MCF 10A (cell line): ENCODE measurements at regions not wholly inside any gene's neighbourhood (a gene's known extent, or its start where the extent isn't known, plus 50 kb on each side); places are given as distances from the start of the nearest gene placed in this dataset.

Source experiments
- BruUV-seq: library from RNA; stranded (reverse); fragments of 400-500 nt; replicated peaks from 2 replicates; lab custom pipeline; 2021; lab: Mats Ljungman, UMichigan
- CTCF ChIA-PET: fragments of 300-600 bp; sonication (Branson Sonifier 250); formaldehyde crosslinking; extraction: SDS; loops from one replicate; lab custom pipeline; 2021; ENCODE audit warnings: antibody characterized with exemption, inconsistent platforms; lab: Yijun Ruan, JAX
- POLR2A ChIA-PET: fragments of 300-600, 350-650 bp; sonication (Branson Sonifier 250); formaldehyde crosslinking; extraction: SDS; loops from one replicate; lab custom pipeline; 2020; ENCODE audit warnings: antibody characterized with exemption, inconsistent platforms; lab: Yijun Ruan, JAX
- DNase-seq: peaks from one replicate; pipeline ENCODE4 v3.0.0-alpha.2; 2018; ENCODE audit not compliant: unreplicated experiment
- H3K27ac Mint-ChIP-seq: one replicate; pipeline ENCODE4 v1.8.0; 2022; ENCODE audit warnings: mild to moderate bottlenecking, low read depth, mixed read lengths; ENCODE audit not compliant: unreplicated experiment
- H3K27me3 Mint-ChIP-seq: one replicate; pipeline ENCODE4 v1.8.0; 2022; ENCODE audit warnings: mixed read lengths; ENCODE audit not compliant: insufficient read depth, unreplicated experiment
- H3K36me3 Mint-ChIP-seq: one replicate; pipeline ENCODE4 v1.8.0; 2022; ENCODE audit warnings: mild to moderate bottlenecking, moderate library complexity, mixed read lengths; ENCODE audit not compliant: insufficient read depth, unreplicated experiment
- H3K4me1 Mint-ChIP-seq: one replicate; pipeline ENCODE4 v1.8.0; 2022; ENCODE audit warnings: mixed read lengths; ENCODE audit not compliant: insufficient read depth, unreplicated experiment
- H3K4me3 Mint-ChIP-seq: one replicate; pipeline ENCODE4 v1.8.0; 2022; ENCODE audit warnings: mild to moderate bottlenecking, moderate library complexity, mixed read lengths; ENCODE audit not compliant: unreplicated experiment
- H3K9me3 Mint-ChIP-seq: one replicate; pipeline ENCODE4 v1.8.0; 2022; ENCODE audit warnings: mixed read lengths; ENCODE audit not compliant: unreplicated experiment
- intact Hi-C: fragments of 100-400 bp; cut with micrococcal nuclease; formaldehyde crosslinking; loops from 2 replicates; pipeline ENCODE4 v1.14.1; 2022
- TF ChIP-seq, protein P1 (sequence below): fragments of 200-600 bp; IDR thresholded peaks from one replicate; pipeline ENCODE4 v1.8.0; 2022; ENCODE audit warnings: antibody characterized with exemption, mild to moderate bottlenecking; ENCODE audit not compliant: unreplicated experiment

DNA sequence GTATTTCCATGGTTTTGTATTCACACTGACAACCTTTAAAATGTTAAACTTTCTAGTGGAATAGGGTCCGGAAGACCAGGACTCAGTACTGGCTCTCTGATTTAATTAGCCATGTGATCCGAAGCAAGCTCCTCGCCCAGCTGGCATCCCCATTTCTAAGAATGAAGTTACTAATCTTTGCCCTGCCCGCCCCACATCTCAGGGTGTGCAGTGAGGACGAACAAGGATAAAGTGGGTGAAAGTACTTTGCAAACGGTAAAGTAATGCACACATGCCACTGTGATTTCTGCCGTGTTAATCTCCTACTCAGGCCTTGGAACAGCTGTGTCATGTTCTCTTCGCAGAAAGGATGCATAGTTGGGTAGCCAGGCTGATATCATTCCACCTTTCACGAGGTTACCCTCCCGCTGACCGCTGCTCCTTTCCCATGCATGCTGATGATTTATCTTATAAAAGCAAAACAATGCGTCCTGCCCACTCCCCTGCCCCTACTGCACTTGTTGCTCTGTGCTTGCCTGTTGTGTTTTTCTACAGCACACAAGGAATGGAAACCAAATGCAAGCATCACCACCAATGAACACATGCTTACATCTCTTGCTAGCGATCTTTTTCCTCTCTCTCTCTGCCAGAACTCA lies 539.0 kb downstream of the EFNB2 start:
- Mint-ChIP-seq H3K4me1 (peaks cover 18% of the 10 kb centered on the region), H3K36me3 (no peaks in the 10 kb centered on the region), H3K4me3 (no peak overlapping the region), H3K27ac (no peak overlapping the region), H3K9me3 (peaks cover 7% of the 10 kb centered on the region), H3K27me3 (no peaks in the 10 kb centered on the region)
- ChIA-PET POLR2A (no interaction called here), CTCF (interaction anchor here (0.6 kb wide), 1 partner anchor 567 kb away, joined by 3 read pairs; no protein-coding TSS in a partner anchor)
- TF ChIP-seq, protein P1, sequence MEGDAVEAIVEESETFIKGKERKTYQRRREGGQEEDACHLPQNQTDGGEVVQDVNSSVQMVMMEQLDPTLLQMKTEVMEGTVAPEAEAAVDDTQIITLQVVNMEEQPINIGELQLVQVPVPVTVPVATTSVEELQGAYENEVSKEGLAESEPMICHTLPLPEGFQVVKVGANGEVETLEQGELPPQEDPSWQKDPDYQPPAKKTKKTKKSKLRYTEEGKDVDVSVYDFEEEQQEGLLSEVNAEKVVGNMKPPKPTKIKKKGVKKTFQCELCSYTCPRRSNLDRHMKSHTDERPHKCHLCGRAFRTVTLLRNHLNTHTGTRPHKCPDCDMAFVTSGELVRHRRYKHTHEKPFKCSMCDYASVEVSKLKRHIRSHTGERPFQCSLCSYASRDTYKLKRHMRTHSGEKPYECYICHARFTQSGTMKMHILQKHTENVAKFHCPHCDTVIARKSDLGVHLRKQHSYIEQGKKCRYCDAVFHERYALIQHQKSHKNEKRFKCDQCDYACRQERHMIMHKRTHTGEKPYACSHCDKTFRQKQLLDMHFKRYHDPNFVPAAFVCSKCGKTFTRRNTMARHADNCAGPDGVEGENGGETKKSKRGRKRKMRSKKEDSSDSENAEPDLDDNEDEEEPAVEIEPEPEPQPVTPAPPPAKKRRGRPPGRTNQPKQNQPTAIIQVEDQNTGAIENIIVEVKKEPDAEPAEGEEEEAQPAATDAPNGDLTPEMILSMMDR: no peak
- no peak for DNase-seq
- BruUV-seq: no TSS peak
- intact Hi-C loops: no loop called here

DNA sequence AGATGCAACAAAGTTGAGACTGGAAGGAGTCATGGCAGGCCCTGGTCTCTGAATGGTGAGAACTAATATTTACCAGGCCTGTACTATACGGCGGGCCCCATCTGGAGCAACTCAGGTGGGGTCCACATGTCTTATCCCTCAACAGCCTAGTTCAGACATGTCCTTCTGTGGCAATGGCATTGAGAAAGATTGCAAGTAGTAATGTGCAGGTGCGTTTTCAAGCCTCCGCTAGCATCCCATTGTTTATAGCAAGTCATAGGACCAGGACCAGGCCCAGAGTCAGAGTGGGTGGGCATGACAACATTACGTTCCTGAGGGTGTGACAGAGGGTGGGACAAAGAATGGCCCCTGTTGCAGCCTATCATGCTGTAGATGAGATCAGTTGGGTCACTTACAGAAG lies 541.1 kb downstream of the EFNB2 start:
- no TSS peak for BruUV-seq
- no peak for DNase-seq
- Mint-ChIP-seq H3K27me3 (no peaks in the 10 kb centered on the region), H3K27ac (no peak overlapping the region), H3K4me1 (peaks cover 35% of the 10 kb centered on the region), H3K36me3 (no peaks in the 10 kb centered on the region), H3K4me3 (no peak overlapping the region), H3K9me3 (peaks cover 7% of the 10 kb centered on the region)
- ChIA-PET CTCF (no interaction called here), POLR2A (no interaction called here)
- intact Hi-C loops: loop anchor here (5.0 kb wide), 1 partner anchor 518 kb away; no protein-coding TSS in a partner anchor
- TF ChIP-seq, protein P1: no peak

DNA sequence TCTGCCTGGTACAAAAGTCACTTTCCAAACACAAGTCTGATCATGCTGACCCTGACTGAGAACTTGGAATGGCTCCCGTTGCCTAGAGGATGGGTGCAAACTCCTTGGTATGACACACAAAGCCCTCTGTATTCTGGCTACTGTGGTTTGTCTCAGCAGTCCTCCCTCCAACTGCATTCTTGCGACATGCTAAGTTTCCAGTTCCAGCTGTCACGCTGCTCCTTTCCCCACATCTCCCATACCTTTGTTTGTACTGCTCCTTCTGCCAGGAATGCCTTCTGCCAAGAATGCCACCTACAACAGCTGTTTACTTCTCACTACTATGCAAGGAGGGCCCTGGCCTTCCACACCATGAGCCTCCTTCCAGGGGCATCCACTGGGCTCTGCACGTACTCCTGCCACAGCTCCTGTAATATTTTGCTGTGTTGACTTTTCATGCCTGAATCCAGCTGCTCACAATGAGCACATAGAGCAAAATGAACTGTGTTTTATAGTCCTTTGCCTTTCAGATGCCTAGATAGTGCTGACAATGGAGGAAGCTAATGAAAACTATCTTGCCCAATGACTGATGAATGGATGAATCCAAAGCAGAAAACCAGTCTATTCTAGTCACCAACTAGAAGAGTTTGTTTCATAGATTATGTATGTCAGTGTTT lies 543.7 kb downstream of the EFNB2 start:
- no TSS peak for BruUV-seq
- Mint-ChIP-seq H3K27ac (peak overlapping the region; percentile 100), H3K4me1 (peaks cover 35% of the 10 kb centered on the region), H3K9me3 (peaks cover 8% of the 10 kb centered on the region), H3K36me3 (no peaks in the 10 kb centered on the region), H3K27me3 (no peaks in the 10 kb centered on the region), H3K4me3 (peak overlapping the region; percentile 49)
- CTCF ChIA-PET: interaction anchor here (0.6 to 2.2 kb wide), 5 partner anchors 10 to 670 kb away, joined by 3 to 6 read pairs (median 5); no protein-coding TSS in a partner anchor
- peak; percentile 99 for DNase-seq
- TF ChIP-seq, protein P1: no peak
- intact Hi-C loops: loop anchor here (2.0 to 5.0 kb wide), 3 partner anchors 165 to 541 kb away; no protein-coding TSS in a partner anchor
- POLR2A ChIA-PET: interaction anchor here (0.6 to 2.6 kb wide), 16 partner anchors 9 to 647 kb away, joined by 3 to 20 read pairs (median 4); partner anchors contain the start of gene ARGLU1

DNA sequence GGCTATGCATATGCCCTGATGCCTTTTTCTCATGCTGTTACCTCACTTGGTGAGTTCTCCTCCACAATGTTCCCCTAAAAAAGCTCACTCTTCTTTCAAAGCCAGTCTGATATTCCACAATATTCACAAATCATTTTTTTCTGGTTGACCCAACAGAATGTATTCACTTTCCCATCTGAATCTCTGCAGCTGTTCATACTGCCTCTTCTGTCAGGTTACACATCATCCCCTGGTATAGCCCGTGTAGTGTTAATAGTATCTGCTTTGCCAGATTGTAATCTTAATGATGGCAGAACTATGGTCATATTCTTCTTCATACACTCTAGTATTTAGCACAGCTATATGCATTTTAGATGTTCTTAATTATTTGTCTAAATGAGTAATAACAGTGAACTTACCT lies 544.3 kb downstream of the EFNB2 start:
- no peaks in the 10 kb centered on the region for H3K36me3 Mint-ChIP-seq
- ChIA-PET CTCF (interaction anchor here (0.6 to 1.5 kb wide), 5 partner anchors 11 to 669 kb away, joined by 3 to 6 read pairs (median 3); no protein-coding TSS in a partner anchor), POLR2A (interaction anchor here (0.6 to 2.6 kb wide), 14 partner anchors 11 to 647 kb away, joined by 3 to 20 read pairs (median 5); partner anchors contain the start of gene ARGLU1)
- H3K9me3 Mint-ChIP-seq: peaks cover 8% of the 10 kb centered on the region
- BruUV-seq: TSS peak; percentile 51
- H3K27ac Mint-ChIP-seq: peak overlapping the region; percentile 100
- H3K27me3 Mint-ChIP-seq: no peaks in the 10 kb centered on the region
- peaks cover 35% of the 10 kb centered on the region for H3K4me1 Mint-ChIP-seq
- TF ChIP-seq, protein P1: no peak
- H3K4me3 Mint-ChIP-seq: peak overlapping the region; percentile 49
- no peak for DNase-seq
- intact Hi-C loops: loop anchor here (2.0 to 5.0 kb wide), 3 partner anchors 166 to 542 kb away; no protein-coding TSS in a partner anchor
